HEK293 (cell line): ENCODE measurements at regions not wholly inside any gene's neighbourhood (a gene's known extent, or its start where the extent isn't known, plus 50 kb on each side); places are given as distances from the start of the nearest gene placed in this dataset.

ENCODE experiments used
- CTCF ChIA-PET: fragments of 350-600 bp; formaldehyde crosslinking; extraction: SDS; loops from one replicate; lab custom pipeline; 2021; ENCODE audit warnings: antibody characterized with exemption; lab: Yijun Ruan, JAX
- POLR2A ChIA-PET: fragments of 300-600 bp; formaldehyde crosslinking; extraction: SDS; loops from one replicate; lab custom pipeline; 2020; ENCODE audit warnings: antibody characterized with exemption, inconsistent platforms; lab: Yijun Ruan, JAX
- H3K27ac ChIP-seq: fragments of 200-500 bp; sonication (Bioruptor generic); 2 replicates; pipeline ENCODE4 v1.5.1; 2014; ENCODE audit warnings: low read depth, low read length, control low read depth, inconsistent platforms; ENCODE audit errors: extremely low read depth
- H3K36me3 ChIP-seq, 2 experiments: fragments of 200-500 bp in 1 of 2; sonication (Bioruptor generic) in 1 of 2; 1 replicate in 1 of 2; 2 replicates in 1 of 2; pipeline ENCODE4 v1.5.1; 2014 to 2017; ENCODE audit warnings: inconsistent platforms in 2 of 2, low read length in 2 of 2; ENCODE audit not compliant: control insufficient read depth in 2 of 2, insufficient read depth in 1 of 2
- H3K4me1 ChIP-seq: fragments of 200-500 bp; sonication (Bioruptor generic); 2 replicates; pipeline ENCODE4 v1.5.1; 2014; ENCODE audit warnings: mild to moderate bottlenecking, low read length, inconsistent platforms; ENCODE audit not compliant: control insufficient read depth, insufficient read depth
- H3K4me3 ChIP-seq: 2 replicates; pipeline ENCODE4 v1.5.1; 2011; ENCODE audit warnings: low read depth, mild to moderate bottlenecking, control low read depth, low read length, moderate library complexity
- H3K9me3 ChIP-seq: fragments of 200-500 bp; sonication (Bioruptor generic); 2 replicates; pipeline ENCODE4 v1.5.1; 2014; ENCODE audit warnings: low read depth, low read length, inconsistent platforms; ENCODE audit not compliant: control insufficient read depth, insufficient read depth
- BCL11A ChIP-seq: fragments of 450-650 bp; formaldehyde crosslinking; IDR thresholded peaks from 2 replicates; pipeline ENCODE4 v1.5.1; 2016; ENCODE audit warnings: low read depth, missing biosample characterization, missing genetic modification characterization
- GFI1B ChIP-seq: fragments of 450-650 bp; formaldehyde crosslinking; IDR thresholded peaks from 2 replicates; pipeline ENCODE4 v1.5.1; 2016; ENCODE audit warnings: missing biosample characterization, missing genetic modification characterization
- GLIS2 ChIP-seq: fragments of 450-650 bp; formaldehyde crosslinking; IDR thresholded peaks from 2 replicates; pipeline ENCODE4 v1.5.1; 2016; ENCODE audit warnings: missing biosample characterization, missing genetic modification characterization
- OSR2 ChIP-seq: fragments of 450-650 bp; formaldehyde crosslinking; IDR thresholded peaks from 2 replicates; pipeline ENCODE4 v1.5.1; 2016; ENCODE audit warnings: missing biosample characterization, missing genetic modification characterization
- PRDM1 ChIP-seq: fragments of 450-650 bp; formaldehyde crosslinking; IDR thresholded peaks from 2 replicates; pipeline ENCODE4; 2016; ENCODE audit warnings: missing biosample characterization, missing genetic modification characterization
- PRDM10 ChIP-seq: fragments of 450-650 bp; formaldehyde crosslinking; IDR thresholded peaks from 2 replicates; pipeline ENCODE4 v1.5.1; 2016; ENCODE audit warnings: missing biosample characterization, missing genetic modification characterization
- SP2 ChIP-seq: fragments of 450-650 bp; formaldehyde crosslinking; IDR thresholded peaks from 2 replicates; pipeline ENCODE4 v1.5.1; 2016; ENCODE audit warnings: missing biosample characterization, missing genetic modification characterization
- ZBTB48 ChIP-seq: fragments of 450-650 bp; formaldehyde crosslinking; IDR thresholded peaks from 2 replicates; pipeline ENCODE4 v1.5.1; 2016; ENCODE audit warnings: missing biosample characterization, missing genetic modification characterization
- ZNF10 ChIP-seq: fragments of 450-650 bp; formaldehyde crosslinking; IDR thresholded peaks from 2 replicates; pipeline ENCODE4 v1.5.1; 2017; ENCODE audit warnings: missing biosample characterization, missing genetic modification characterization
- ZNF148 ChIP-seq: fragments of 450-650 bp; formaldehyde crosslinking; IDR thresholded peaks from 2 replicates; pipeline ENCODE4 v1.5.0; 2017; ENCODE audit warnings: missing biosample characterization, missing genetic modification characterization, borderline replicate concordance
- ZNF302 ChIP-seq: fragments of 450-650 bp; formaldehyde crosslinking; IDR thresholded peaks from 2 replicates; pipeline ENCODE4 v1.5.1; 2016; ENCODE audit warnings: missing biosample characterization, missing genetic modification characterization, low read depth
- ZNF350 ChIP-seq: fragments of 450-650 bp; formaldehyde crosslinking; IDR thresholded peaks from 2 replicates; pipeline ENCODE4 v1.5.0; 2017; ENCODE audit warnings: missing biosample characterization, mild to moderate bottlenecking, missing genetic modification characterization
- ZNF354C ChIP-seq: fragments of 450-650 bp; formaldehyde crosslinking; IDR thresholded peaks from 2 replicates; pipeline ENCODE4 v1.5.1; 2016; ENCODE audit warnings: missing biosample characterization, missing genetic modification characterization, low read depth, borderline replicate concordance
- ZNF366 ChIP-seq: fragments of 450-650 bp; formaldehyde crosslinking; conservative IDR thresholded peaks from 2 replicates; pipeline ENCODE4 v1.5.1; 2016; ENCODE audit warnings: missing biosample characterization, missing genetic modification characterization
- ZNF518A ChIP-seq: fragments of 450-650 bp; formaldehyde crosslinking; conservative IDR thresholded peaks from 2 replicates; pipeline ENCODE4 v1.5.1; 2016; ENCODE audit warnings: low read depth, missing biosample characterization, missing genetic modification characterization
- ZNF549 ChIP-seq: fragments of 450-650 bp; IDR thresholded peaks from 2 replicates; pipeline ENCODE4 v1.5.1; 2018; ENCODE audit warnings: missing biosample characterization, missing genetic modification characterization, mild to moderate bottlenecking, inconsistent platforms, moderate library complexity
- ZNF624 ChIP-seq: fragments of 450-650 bp; formaldehyde crosslinking; IDR thresholded peaks from 2 replicates; pipeline ENCODE4 v1.5.1; 2017; ENCODE audit warnings: missing biosample characterization, missing genetic modification characterization
- ZNF791 ChIP-seq: fragments of 450-650 bp; formaldehyde crosslinking; IDR thresholded peaks from 2 replicates; pipeline ENCODE4 v1.5.1; 2016; ENCODE audit warnings: missing biosample characterization, missing genetic modification characterization
- ZNF792 ChIP-seq: fragments of 450-650 bp; formaldehyde crosslinking; IDR thresholded peaks from 2 replicates; pipeline ENCODE4 v1.5.1; 2016; ENCODE audit warnings: missing biosample characterization, missing genetic modification characterization

- no peak for TF ChIP-seq PRDM1
- TF ChIP-seq ZNF354C (tag by site-specific recombination), result no peak
- no peak for TF ChIP-seq PRDM10 (tag by site-specific recombination)
- no peak for TF ChIP-seq GFI1B (tag by site-specific recombination)
- no peak for TF ChIP-seq BCL11A (tag by site-specific recombination)
- TF ChIP-seq ZNF791, result no peak
These were observed 647.7 kb upstream of the WWC1 start (continued) for GRCh38 chr5:167643631-167644280.

GRCh38 chr5:167644619-167645018 lies 646.8 kb upstream of the WWC1 start:
- no peaks in the 10 kb centered on the region for H3K4me1 ChIP-seq
- POLR2A ChIA-PET, result no interaction called here
- no peak for TF ChIP-seq GLIS2 (tag by site-specific recombination)
- TF ChIP-seq ZNF148 (tag by site-specific recombination), result no peak
- TF ChIP-seq ZNF549 (tag by site-specific recombination), result no peak
- no peak overlapping the region for H3K4me3 ChIP-seq
- CTCF ChIA-PET, result no interaction called here
- H3K27ac ChIP-seq, result no peak overlapping the region
- no peaks in the 10 kb centered on the region for H3K9me3 ChIP-seq
- no peaks in the 10 kb centered on the region for H3K36me3 ChIP-seq

GRCh38 chr5:167649471-167649870 lies 642.0 kb upstream of the WWC1 start:
- H3K27ac ChIP-seq, result no peak overlapping the region
- H3K4me1 ChIP-seq, result no peaks in the 10 kb centered on the region
- no peak overlapping the region for H3K4me3 ChIP-seq
- CTCF ChIA-PET, result no interaction called here
- no peaks in the 10 kb centered on the region for H3K36me3 ChIP-seq
- POLR2A ChIA-PET, result no interaction called here
- TF ChIP-seq ZBTB48, result no peak
- TF ChIP-seq PRDM1, result no peak
- no peak for TF ChIP-seq OSR2 (tag by site-specific recombination)
- TF ChIP-seq ZNF792, result no peak
- TF ChIP-seq SP2, result no peak
- TF ChIP-seq ZNF302 (tag by site-specific recombination), result no peak
- TF ChIP-seq ZNF10 (tag by site-specific recombination), result no peak
- H3K9me3 ChIP-seq, result no peaks in the 10 kb centered on the region

- ChIA-PET POLR2A (no interaction called here), CTCF (interaction anchor here (0.5 to 0.7 kb wide), 3 partner anchors 94 to 856 kb away, joined by 3 to 5 read pairs (median 4); no protein-coding TSS in a partner anchor)
- Histone ChIP-seq H3K27ac (no peak overlapping the region), H3K9me3 (no peaks in the 10 kb centered on the region), H3K36me3 (no peaks in the 10 kb centered on the region), H3K4me1 (no peaks in the 10 kb centered on the region), H3K4me3 (no peak overlapping the region)
- TF ChIP-seq ZNF366 (tag by site-specific recombination) (no peak), ZNF350 (tag by site-specific recombination) (no peak), ZNF624 (no peak), ZNF302 (tag by site-specific recombination) (no peak), ZNF518A (tag by site-specific recombination) (no peak)
These were observed 638.8 kb upstream of the WWC1 start for GRCh38 chr5:167652690-167653089.
